GM12872 (cell line): ENCODE measurements at regions not wholly inside any gene's neighbourhood (a gene's known extent, or its start where the extent isn't known, plus 50 kb on each side); places are given as distances from the start of the nearest gene placed in this dataset.

Source experiments
- CTCF ChIP-seq: IDR thresholded peaks from 3 replicates; pipeline ENCODE4 v1.5.1; 2011; ENCODE audit warnings: low read depth, mild to moderate bottlenecking, low read length, moderate library complexity; ENCODE audit not compliant: insufficient read depth

GRCh38 chr6:126419901-126420300, 80.0 kb downstream of the CENPW start:
- no peak for TF ChIP-seq CTCF

GRCh38 chr6:126422912-126423311, 83.0 kb downstream of the CENPW start:
- no peak for TF ChIP-seq CTCF

GRCh38 chr6:126427713-126428112, 87.8 kb downstream of the CENPW start:
- no peak for TF ChIP-seq CTCF

- TF ChIP-seq CTCF = no peak
These were observed 90.0 kb downstream of the CENPW start for GRCh38 chr6:126429866-126430265.

GRCh38 chr6:126432564-126432963, 92.6 kb downstream of the CENPW start:
- TF ChIP-seq CTCF = no peak

GRCh38 chr6:126433927-126434326, 94.0 kb downstream of the CENPW start:
- no peak for TF ChIP-seq CTCF

- TF ChIP-seq CTCF = no peak
These were observed 97.3 kb downstream of the CENPW start for GRCh38 chr6:126437205-126437604.

GRCh38 chr6:126439040-126439439, 99.1 kb downstream of the CENPW start:
- no peak for TF ChIP-seq CTCF
